HEK293 (cell line): ENCODE measurements at regions not wholly inside any gene's neighbourhood (a gene's known extent, or its start where the extent isn't known, plus 50 kb on each side); places are given as distances from the start of the nearest gene placed in this dataset.

Experiments
- CTCF ChIA-PET: fragments of 350-600 bp; formaldehyde crosslinking; extraction: SDS; loops from one replicate; lab custom pipeline; 2021; ENCODE audit warnings: antibody characterized with exemption; lab: Yijun Ruan, JAX
- POLR2A ChIA-PET: fragments of 300-600 bp; formaldehyde crosslinking; extraction: SDS; loops from one replicate; lab custom pipeline; 2020; ENCODE audit warnings: antibody characterized with exemption, inconsistent platforms; lab: Yijun Ruan, JAX
- H3K27ac ChIP-seq: fragments of 200-500 bp; sonication (Bioruptor generic); 2 replicates; pipeline ENCODE4 v1.5.1; 2014; ENCODE audit warnings: low read depth, low read length, control low read depth, inconsistent platforms; ENCODE audit errors: extremely low read depth
- H3K36me3 ChIP-seq, 2 experiments: fragments of 200-500 bp in 1 of 2; sonication (Bioruptor generic) in 1 of 2; 1 replicate in 1 of 2; 2 replicates in 1 of 2; pipeline ENCODE4 v1.5.1; 2014 to 2017; ENCODE audit warnings: inconsistent platforms in 2 of 2, low read length in 2 of 2; ENCODE audit not compliant: control insufficient read depth in 2 of 2, insufficient read depth in 1 of 2
- H3K4me1 ChIP-seq: fragments of 200-500 bp; sonication (Bioruptor generic); 2 replicates; pipeline ENCODE4 v1.5.1; 2014; ENCODE audit warnings: mild to moderate bottlenecking, low read length, inconsistent platforms; ENCODE audit not compliant: control insufficient read depth, insufficient read depth
- H3K4me3 ChIP-seq: 2 replicates; pipeline ENCODE4 v1.5.1; 2011; ENCODE audit warnings: low read depth, mild to moderate bottlenecking, control low read depth, low read length, moderate library complexity
- H3K9me3 ChIP-seq: fragments of 200-500 bp; sonication (Bioruptor generic); 2 replicates; pipeline ENCODE4 v1.5.1; 2014; ENCODE audit warnings: low read depth, low read length, inconsistent platforms; ENCODE audit not compliant: control insufficient read depth, insufficient read depth
- HOXC10 ChIP-seq: sonication (generic); formaldehyde crosslinking; IDR thresholded peaks from 2 replicates; pipeline ENCODE4 v1.8.1; 2023; ENCODE audit warnings: mild to moderate bottlenecking, missing genetic modification reagents
- SETDB1 ChIP-seq: IDR thresholded peaks from one replicate; pipeline ENCODE4 v1.6.1; 2017; ENCODE audit warnings: mild to moderate bottlenecking, low read length, moderate library complexity, mixed read lengths; ENCODE audit not compliant: insufficient read length
- SP7 ChIP-seq: fragments of 450-650 bp; formaldehyde crosslinking; IDR thresholded peaks from 2 replicates; pipeline ENCODE4 v1.5.1; 2016; ENCODE audit warnings: missing biosample characterization, missing genetic modification characterization
- ZBTB20 ChIP-seq: fragments of 450-650 bp; formaldehyde crosslinking; IDR thresholded peaks from 2 replicates; pipeline ENCODE4 v1.5.1; 2016; ENCODE audit warnings: missing biosample characterization, missing genetic modification characterization
- ZBTB7A ChIP-seq: fragments of 450-650 bp; formaldehyde crosslinking; IDR thresholded peaks from 2 replicates; pipeline ENCODE4 v1.5.1; 2016; ENCODE audit warnings: low read depth, missing biosample characterization, missing genetic modification characterization
- ZEB2 ChIP-seq: fragments of 450-650 bp; formaldehyde crosslinking; IDR thresholded peaks from 2 replicates; pipeline ENCODE4 v1.5.1; 2016; ENCODE audit warnings: missing biosample characterization, missing genetic modification characterization
- ZFP37 ChIP-seq: fragments of 450-650 bp; formaldehyde crosslinking; IDR thresholded peaks from 2 replicates; pipeline ENCODE4 v1.5.1; 2016; ENCODE audit warnings: missing biosample characterization, missing genetic modification characterization
- ZFP41 ChIP-seq: fragments of 450-650 bp; formaldehyde crosslinking; IDR thresholded peaks from 2 replicates; pipeline ENCODE4 v1.5.1; 2016; ENCODE audit warnings: missing biosample characterization, missing genetic modification characterization, borderline replicate concordance
- ZFP69B ChIP-seq: fragments of 450-650 bp; formaldehyde crosslinking; IDR thresholded peaks from 2 replicates; pipeline ENCODE4 v1.5.1; 2016; ENCODE audit warnings: missing biosample characterization, missing genetic modification characterization
- ZNF132 ChIP-seq: fragments of 450-650 bp; formaldehyde crosslinking; IDR thresholded peaks from 2 replicates; pipeline ENCODE4 v1.5.1; 2017; ENCODE audit warnings: missing biosample characterization, missing genetic modification characterization, borderline replicate concordance
- ZNF16 ChIP-seq: fragments of 450-650 bp; formaldehyde crosslinking; IDR thresholded peaks from 2 replicates; pipeline ENCODE4 v1.5.1; 2016; ENCODE audit warnings: low read depth, missing biosample characterization, missing genetic modification characterization
- ZNF2 ChIP-seq: fragments of 450-650 bp; formaldehyde crosslinking; IDR thresholded peaks from 2 replicates; pipeline ENCODE4 v1.5.1; 2016; ENCODE audit warnings: missing biosample characterization, missing genetic modification characterization
- ZNF202 ChIP-seq: fragments of 450-650 bp; formaldehyde crosslinking; IDR thresholded peaks from 2 replicates; pipeline ENCODE4 v1.5.1; 2016; ENCODE audit warnings: missing biosample characterization, missing genetic modification characterization, borderline replicate concordance
- ZNF221 ChIP-seq: fragments of 450-650 bp; formaldehyde crosslinking; IDR thresholded peaks from 2 replicates; pipeline ENCODE4 v1.5.1; 2017; ENCODE audit warnings: missing biosample characterization, missing genetic modification characterization, borderline replicate concordance
- ZNF23 ChIP-seq: fragments of 450-650 bp; formaldehyde crosslinking; IDR thresholded peaks from 2 replicates; pipeline ENCODE4 v1.5.1; 2016; ENCODE audit warnings: missing biosample characterization, missing genetic modification characterization, borderline replicate concordance
- ZNF37A ChIP-seq: fragments of 450-650 bp; IDR thresholded peaks from 2 replicates; pipeline ENCODE4 v1.5.1; 2018; ENCODE audit warnings: missing biosample characterization, missing genetic modification characterization
- ZNF394 ChIP-seq: fragments of 450-650 bp; formaldehyde crosslinking; IDR thresholded peaks from 2 replicates; pipeline ENCODE4 v1.5.1; 2016; ENCODE audit warnings: missing biosample characterization, missing genetic modification characterization, mild to moderate bottlenecking, moderate library complexity, borderline replicate concordance
- ZNF426 ChIP-seq: fragments of 450-650 bp; formaldehyde crosslinking; IDR thresholded peaks from 2 replicates; pipeline ENCODE4 v1.5.1; 2017; ENCODE audit warnings: missing biosample characterization, missing genetic modification characterization, mild to moderate bottlenecking, inconsistent platforms, moderate library complexity
- ZNF473 ChIP-seq: fragments of 450-650 bp; formaldehyde crosslinking; IDR thresholded peaks from 2 replicates; pipeline ENCODE4 v1.5.1; 2017; ENCODE audit warnings: missing biosample characterization, missing genetic modification characterization
- ZNF48 ChIP-seq: fragments of 450-650 bp; formaldehyde crosslinking; IDR thresholded peaks from 2 replicates; pipeline ENCODE4 v1.5.1; 2016; ENCODE audit warnings: missing biosample characterization, missing genetic modification characterization
- ZNF549 ChIP-seq: fragments of 450-650 bp; IDR thresholded peaks from 2 replicates; pipeline ENCODE4 v1.5.1; 2018; ENCODE audit warnings: missing biosample characterization, missing genetic modification characterization, mild to moderate bottlenecking, inconsistent platforms, moderate library complexity
- ZNF610 ChIP-seq: fragments of 450-650 bp; formaldehyde crosslinking; IDR thresholded peaks from 2 replicates; pipeline ENCODE4 v1.5.1; 2016; ENCODE audit warnings: missing biosample characterization, missing genetic modification characterization, borderline replicate concordance
- ZNF623 ChIP-seq: fragments of 450-650 bp; formaldehyde crosslinking; IDR thresholded peaks from 2 replicates; pipeline ENCODE4 v1.5.1; 2016; ENCODE audit warnings: missing biosample characterization, missing genetic modification characterization
- ZNF629 ChIP-seq: fragments of 450-650 bp; formaldehyde crosslinking; IDR thresholded peaks from 2 replicates; pipeline ENCODE4 v1.5.1; 2017; ENCODE audit warnings: missing biosample characterization, missing genetic modification characterization
- ZNF658 ChIP-seq: fragments of 450-650 bp; formaldehyde crosslinking; IDR thresholded peaks from 2 replicates; pipeline ENCODE4; 2016; ENCODE audit warnings: missing biosample characterization, missing genetic modification characterization
- ZNF837 ChIP-seq: fragments of 450-650 bp; formaldehyde crosslinking; IDR thresholded peaks from 2 replicates; pipeline ENCODE4 v1.5.1; 2016; ENCODE audit warnings: missing biosample characterization, missing genetic modification characterization
- ZSCAN16 ChIP-seq: fragments of 450-650 bp; formaldehyde crosslinking; IDR thresholded peaks from 2 replicates; pipeline ENCODE4 v1.5.1; 2016; ENCODE audit warnings: missing biosample characterization, missing genetic modification characterization
- TF ChIP-seq, protein P1 (sequence below): fragments of 450-650 bp; formaldehyde crosslinking; IDR thresholded peaks from 2 replicates; pipeline ENCODE4 v1.5.1; 2016; ENCODE audit warnings: missing biosample characterization, missing genetic modification characterization
- TF ChIP-seq, protein P2 (sequence below): fragments of 450-650 bp; formaldehyde crosslinking; optimal IDR thresholded peaks from 2 replicates; pipeline ENCODE3; 2016; ENCODE audit warnings: missing biosample characterization, mild to moderate bottlenecking, missing genetic modification characterization
- TF ChIP-seq, protein P3 (sequence below): fragments of 450-650 bp; formaldehyde crosslinking; IDR thresholded peaks from 2 replicates; pipeline ENCODE4 v1.5.1; 2016; ENCODE audit warnings: missing biosample characterization, missing genetic modification characterization
- TF ChIP-seq, protein P4 (sequence below): fragments of 450-650 bp; formaldehyde crosslinking; IDR thresholded peaks from 2 replicates; pipeline ENCODE4 v1.5.1; 2016; ENCODE audit warnings: missing biosample characterization, missing genetic modification characterization
- TF ChIP-seq, protein P5 (sequence below): fragments of 450-650 bp; formaldehyde crosslinking; IDR thresholded peaks from 2 replicates; pipeline ENCODE4 v1.5.1; 2016; ENCODE audit warnings: missing biosample characterization, missing genetic modification characterization

- no peak overlapping the region for H3K27ac ChIP-seq
- H3K9me3 ChIP-seq: no peaks in the 10 kb centered on the region
- ChIA-PET POLR2A (no interaction called here), CTCF (interaction anchor here (0.9 kb wide), 1 partner anchor 11 kb away, joined by 3 read pairs; no protein-coding TSS in a partner anchor)
- no peak overlapping the region for H3K4me3 ChIP-seq
- TF ChIP-seq, protein P1, sequence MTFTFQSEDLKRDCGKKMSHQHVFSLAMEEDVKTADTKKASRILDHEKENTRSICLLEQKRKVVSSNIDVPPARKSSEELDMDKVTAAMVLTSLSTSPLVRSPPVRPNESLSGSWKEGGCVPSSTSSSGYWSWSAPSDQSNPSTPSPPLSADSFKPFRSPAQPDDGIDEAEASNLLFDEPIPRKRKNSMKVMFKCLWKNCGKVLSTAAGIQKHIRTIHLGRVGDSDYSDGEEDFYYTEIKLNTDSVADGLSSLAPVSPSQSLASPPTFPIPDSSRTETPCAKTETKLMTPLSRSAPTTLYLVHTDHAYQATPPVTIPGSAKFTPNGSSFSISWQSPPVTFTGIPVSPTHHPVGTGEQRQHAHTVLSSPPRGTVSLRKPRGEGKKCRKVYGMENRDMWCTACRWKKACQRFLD (tag by site-specific recombination): no peak
- TF ChIP-seq ZEB2 (tag by site-specific recombination) (no peak), ZNF2 (no peak), ZNF23 (no peak), ZNF221 (tag by site-specific recombination) (no peak), SETDB1 (no peak)
- TF ChIP-seq, protein P2, sequence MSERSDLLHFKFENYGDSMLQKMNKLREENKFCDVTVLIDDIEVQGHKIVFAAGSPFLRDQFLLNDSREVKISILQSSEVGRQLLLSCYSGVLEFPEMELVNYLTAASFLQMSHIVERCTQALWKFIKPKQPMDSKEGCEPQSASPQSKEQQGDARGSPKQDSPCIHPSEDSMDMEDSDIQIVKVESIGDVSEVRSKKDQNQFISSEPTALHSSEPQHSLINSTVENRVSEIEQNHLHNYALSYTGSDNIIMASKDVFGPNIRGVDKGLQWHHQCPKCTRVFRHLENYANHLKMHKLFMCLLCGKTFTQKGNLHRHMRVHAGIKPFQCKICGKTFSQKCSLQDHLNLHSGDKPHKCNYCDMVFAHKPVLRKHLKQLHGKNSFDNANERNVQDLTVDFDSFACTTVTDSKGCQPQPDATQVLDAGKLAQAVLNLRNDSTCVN (tag by site-specific recombination): no peak
- no peaks in the 10 kb centered on the region for H3K4me1 ChIP-seq
- no peaks in the 10 kb centered on the region for H3K36me3 ChIP-seq
These were observed 734.1 kb upstream of the WWC1 start for GRCh38 chr5:167557359-167557758.

- CTCF ChIA-PET: no interaction called here
These were observed 729.6 kb upstream of the WWC1 start for GRCh38 chr5:167561796-167562195.

GRCh38 chr5:167564275-167564674, 727.2 kb upstream of the WWC1 start:
- CTCF ChIA-PET: no interaction called here
- Histone ChIP-seq H3K4me3 (no peak overlapping the region), H3K27ac (no peak overlapping the region), H3K36me3 (no peaks in the 10 kb centered on the region), H3K4me1 (no peaks in the 10 kb centered on the region), H3K9me3 (no peaks in the 10 kb centered on the region)
- POLR2A ChIA-PET: no interaction called here
- TF ChIP-seq ZNF629 (tag by site-specific recombination) (no peak), ZNF623 (tag by site-specific recombination) (no peak), SP7 (no peak), ZNF202 (no peak), ZNF473 (tag by site-specific recombination) (no peak), ZSCAN16 (no peak), ZNF658 (tag by site-specific recombination) (no peak), HOXC10 (CRISPR knock-in tag) (no peak), ZNF610 (tag by site-specific recombination) (no peak), ZNF394 (tag by site-specific recombination) (no peak), ZEB2 (tag by site-specific recombination) (no peak), ZNF48 (no peak), ZFP69B (no peak)
- TF ChIP-seq, protein P3, sequence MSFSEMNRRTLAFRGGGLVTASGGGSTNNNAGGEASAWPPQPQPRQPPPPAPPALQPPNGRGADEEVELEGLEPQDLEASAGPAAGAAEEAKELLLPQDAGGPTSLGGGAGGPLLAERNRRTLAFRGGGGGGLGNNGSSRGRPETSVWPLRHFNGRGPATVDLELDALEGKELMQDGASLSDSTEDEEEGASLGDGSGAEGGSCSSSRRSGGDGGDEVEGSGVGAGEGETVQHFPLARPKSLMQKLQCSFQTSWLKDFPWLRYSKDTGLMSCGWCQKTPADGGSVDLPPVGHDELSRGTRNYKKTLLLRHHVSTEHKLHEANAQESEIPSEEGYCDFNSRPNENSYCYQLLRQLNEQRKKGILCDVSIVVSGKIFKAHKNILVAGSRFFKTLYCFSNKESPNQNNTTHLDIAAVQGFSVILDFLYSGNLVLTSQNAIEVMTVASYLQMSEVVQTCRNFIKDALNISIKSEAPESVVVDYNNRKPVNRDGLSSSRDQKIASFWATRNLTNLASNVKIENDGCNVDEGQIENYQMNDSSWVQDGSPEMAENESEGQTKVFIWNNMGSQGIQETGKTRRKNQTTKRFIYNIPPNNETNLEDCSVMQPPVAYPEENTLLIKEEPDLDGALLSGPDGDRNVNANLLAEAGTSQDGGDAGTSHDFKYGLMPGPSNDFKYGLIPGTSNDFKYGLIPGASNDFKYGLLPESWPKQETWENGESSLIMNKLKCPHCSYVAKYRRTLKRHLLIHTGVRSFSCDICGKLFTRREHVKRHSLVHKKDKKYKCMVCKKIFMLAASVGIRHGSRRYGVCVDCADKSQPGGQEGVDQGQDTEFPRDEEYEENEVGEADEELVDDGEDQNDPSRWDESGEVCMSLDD (tag by site-specific recombination): no peak
- TF ChIP-seq, protein P4, sequence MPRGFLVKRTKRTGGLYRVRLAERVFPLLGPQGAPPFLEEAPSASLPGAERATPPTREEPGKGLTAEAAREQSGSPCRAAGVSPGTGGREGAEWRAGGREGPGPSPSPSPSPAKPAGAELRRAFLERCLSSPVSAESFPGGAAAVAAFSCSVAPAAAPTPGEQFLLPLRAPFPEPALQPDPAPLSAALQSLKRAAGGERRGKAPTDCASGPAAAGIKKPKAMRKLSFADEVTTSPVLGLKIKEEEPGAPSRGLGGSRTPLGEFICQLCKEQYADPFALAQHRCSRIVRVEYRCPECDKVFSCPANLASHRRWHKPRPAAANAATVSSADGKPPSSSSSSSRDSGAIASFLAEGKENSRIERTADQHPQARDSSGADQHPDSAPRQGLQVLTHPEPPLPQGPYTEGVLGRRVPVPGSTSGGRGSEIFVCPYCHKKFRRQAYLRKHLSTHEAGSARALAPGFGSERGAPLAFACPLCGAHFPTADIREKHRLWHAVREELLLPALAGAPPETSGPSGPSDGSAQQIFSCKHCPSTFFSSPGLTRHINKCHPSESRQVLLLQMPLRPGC (tag by site-specific recombination): no peak

More at GRCh38 chr5:167561796-167562195, 729.6 kb upstream of the WWC1 start:
- POLR2A ChIA-PET: no interaction called here
- Histone ChIP-seq H3K27ac (no peak overlapping the region), H3K4me1 (no peaks in the 10 kb centered on the region), H3K4me3 (no peak overlapping the region), H3K36me3 (no peaks in the 10 kb centered on the region), H3K9me3 (no peaks in the 10 kb centered on the region)
- TF ChIP-seq ZNF16 (no peak), ZBTB20 (no peak), ZFP37 (tag by site-specific recombination) (no peak), ZNF610 (tag by site-specific recombination) (no peak), ZFP41 (tag by site-specific recombination) (no peak), ZNF132 (tag by site-specific recombination) (no peak), ZNF837 (tag by site-specific recombination) (no peak), ZNF426 (tag by site-specific recombination) (no peak), ZNF37A (no peak), ZBTB7A (tag by site-specific recombination) (no peak), HOXC10 (CRISPR knock-in tag) (no peak), ZNF2 (no peak), ZNF549 (tag by site-specific recombination) (no peak)
- TF ChIP-seq, protein P5, sequence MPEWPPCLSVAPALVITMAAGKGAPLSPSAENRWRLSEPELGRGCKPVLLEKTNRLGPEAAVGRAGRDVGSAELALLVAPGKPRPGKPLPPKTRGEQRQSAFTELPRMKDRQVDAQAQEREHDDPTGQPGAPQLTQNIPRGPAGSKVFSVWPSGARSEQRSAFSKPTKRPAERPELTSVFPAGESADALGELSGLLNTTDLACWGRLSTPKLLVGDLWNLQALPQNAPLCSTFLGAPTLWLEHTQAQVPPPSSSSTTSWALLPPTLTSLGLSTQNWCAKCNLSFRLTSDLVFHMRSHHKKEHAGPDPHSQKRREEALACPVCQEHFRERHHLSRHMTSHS (tag by site-specific recombination): no peak
